Colonic mucosa (tissue), 4 donors: ENCODE measurements at regions not wholly inside any gene's neighbourhood (a gene's known extent, or its start where the extent isn't known, plus 50 kb on each side); places are given as distances from the start of the nearest gene placed in this dataset.

Source experiments
- DNase-seq: peaks from one replicate; pipeline ENCODE4 v3.0.0-alpha.2; 2020
- H3K27ac ChIP-seq: fragments of 200-600 bp; one replicate; pipeline ENCODE4 v1.8.0; 2021
- H3K27me3 ChIP-seq: fragments of 200-600 bp; one replicate; pipeline ENCODE4 v1.8.0; 2021
- H3K36me3 ChIP-seq: fragments of 200-600 bp; one replicate; pipeline ENCODE4 v1.8.0; 2021
- H3K4me1 ChIP-seq: fragments of 200-600 bp; one replicate; pipeline ENCODE4 v1.8.0; 2021; ENCODE audit warnings: mild to moderate bottlenecking
- H3K4me3 ChIP-seq: fragments of 200-600 bp; one replicate; pipeline ENCODE4 v1.8.0; 2021
- H3K9ac ChIP-seq, 2 donors: one replicate each; pipeline ENCODE4 v1.7.0; 2013; ENCODE audit warnings: control low read depth in 2 of 2, low read depth in 2 of 2, low read length in 2 of 2
- H3K9me3 ChIP-seq: fragments of 200-600 bp; one replicate; pipeline ENCODE4 v1.8.0; 2021
- CTCF ChIP-seq: fragments of 200-600 bp; IDR thresholded peaks from one replicate; pipeline ENCODE4 v1.8.0; 2022; ENCODE audit warnings: antibody characterized with exemption, mild to moderate bottlenecking
- intact Hi-C: fragments of 100-400 bp; cut with DNase I; formaldehyde crosslinking; loops from one replicate; pipeline ENCODE4 v1.14.1; 2022
- donor health status: healthy.
- donor health status: DM: no; HTN: no; CAD: no.
- donor health status: DM: no; HTN: no; CAD: no.

GRCh38 chr11:29511394-29511793 lies 505.4 kb downstream of the KCNA4 start:
- no peak for TF ChIP-seq CTCF
- H3K36me3 ChIP-seq: no peaks in the 10 kb centered on the region
- no peak for DNase-seq
- no peaks in the 10 kb centered on the region for H3K27me3 ChIP-seq
- H3K9me3 ChIP-seq: no peaks in the 10 kb centered on the region
- intact Hi-C loops: no loop called here
- H3K9ac ChIP-seq: no peak overlapping the region
- no peak overlapping the region for H3K27ac ChIP-seq
- H3K4me3 ChIP-seq: no peak overlapping the region
- no peaks in the 10 kb centered on the region for H3K4me1 ChIP-seq

- no peaks in the 10 kb centered on the region for H3K9me3 ChIP-seq
- no peak overlapping the region for H3K27ac ChIP-seq
- no peak overlapping the region for H3K4me3 ChIP-seq
- H3K27me3 ChIP-seq: no peaks in the 10 kb centered on the region
- no peaks in the 10 kb centered on the region for H3K4me1 ChIP-seq
- TF ChIP-seq CTCF: no peak
- intact Hi-C loops: no loop called here
- H3K36me3 ChIP-seq: no peaks in the 10 kb centered on the region
- no peak overlapping the region for H3K9ac ChIP-seq
- no peak for DNase-seq
Observed at GRCh38 chr11:29507376-29507775, 509.5 kb downstream of the KCNA4 start.

GRCh38 chr11:29495676-29496075 lies 521.2 kb downstream of the KCNA4 start:
- no peak for TF ChIP-seq CTCF
- intact Hi-C loops: no loop called here
- no peak for DNase-seq

GRCh38 chr11:29490938-29491337 lies 525.9 kb downstream of the KCNA4 start:
- no peaks in the 10 kb centered on the region for H3K36me3 ChIP-seq
- intact Hi-C loops: no loop called here

More at GRCh38 chr11:29495676-29496075, 521.2 kb downstream of the KCNA4 start:
- H3K4me1 ChIP-seq: no peaks in the 10 kb centered on the region
- H3K36me3 ChIP-seq: no peaks in the 10 kb centered on the region
- no peaks in the 10 kb centered on the region for H3K9me3 ChIP-seq
- H3K9ac ChIP-seq: no peak overlapping the region
- no peak overlapping the region for H3K4me3 ChIP-seq
- H3K27me3 ChIP-seq: no peaks in the 10 kb centered on the region
- no peak overlapping the region for H3K27ac ChIP-seq

GRCh38 chr11:29486301-29486700 lies 530.5 kb downstream of the KCNA4 start:
- H3K4me1 ChIP-seq: no peaks in the 10 kb centered on the region
- no peak for TF ChIP-seq CTCF
- intact Hi-C loops: no loop called here
- no peaks in the 10 kb centered on the region for H3K9me3 ChIP-seq
- H3K27me3 ChIP-seq: no peaks in the 10 kb centered on the region
- H3K4me3 ChIP-seq: no peak overlapping the region
- DNase-seq: no peak
- H3K9ac ChIP-seq: no peak overlapping the region
- H3K36me3 ChIP-seq: no peaks in the 10 kb centered on the region
- H3K27ac ChIP-seq: no peak overlapping the region

More at GRCh38 chr11:29490938-29491337, 525.9 kb downstream of the KCNA4 start:
- Histone ChIP-seq H3K27ac (no peak overlapping the region), H3K4me3 (no peak overlapping the region), H3K9ac (no peak overlapping the region), H3K4me1 (no peaks in the 10 kb centered on the region), H3K27me3 (no peaks in the 10 kb centered on the region), H3K9me3 (no peaks in the 10 kb centered on the region)
- no peak for DNase-seq
- no peak for TF ChIP-seq CTCF

- intact Hi-C loops: no loop called here
- H3K4me3 ChIP-seq: no peak overlapping the region
- no peak for TF ChIP-seq CTCF
Observed at GRCh38 chr11:29485641-29486040, 531.2 kb downstream of the KCNA4 start.

More at GRCh38 chr11:29485641-29486040, 531.2 kb downstream of the KCNA4 start:
- Histone ChIP-seq H3K4me1 (no peaks in the 10 kb centered on the region), H3K27me3 (no peaks in the 10 kb centered on the region), H3K9me3 (no peaks in the 10 kb centered on the region), H3K27ac (no peak overlapping the region), H3K36me3 (no peaks in the 10 kb centered on the region), H3K9ac (no peak overlapping the region)
- DNase-seq: no peak
